ENCODE measurements at regions not wholly inside any gene's neighbourhood (a gene's known extent, or its start where the extent isn't known, plus 50 kb on each side); places are given as distances from the start of the nearest gene placed in this dataset.
A peak's percentile ranks its signal among the peaks of the same experiment; 100 is the strongest.

- no peak for DNase-seq
Observed at GRCh38 chr9:69955536-69956355, 87.9 kb upstream of the MAMDC2 start.

- no peak for DNase-seq
Observed at GRCh38 chr9:69961843-69962242, 81.8 kb upstream of the MAMDC2 start.

DNA sequence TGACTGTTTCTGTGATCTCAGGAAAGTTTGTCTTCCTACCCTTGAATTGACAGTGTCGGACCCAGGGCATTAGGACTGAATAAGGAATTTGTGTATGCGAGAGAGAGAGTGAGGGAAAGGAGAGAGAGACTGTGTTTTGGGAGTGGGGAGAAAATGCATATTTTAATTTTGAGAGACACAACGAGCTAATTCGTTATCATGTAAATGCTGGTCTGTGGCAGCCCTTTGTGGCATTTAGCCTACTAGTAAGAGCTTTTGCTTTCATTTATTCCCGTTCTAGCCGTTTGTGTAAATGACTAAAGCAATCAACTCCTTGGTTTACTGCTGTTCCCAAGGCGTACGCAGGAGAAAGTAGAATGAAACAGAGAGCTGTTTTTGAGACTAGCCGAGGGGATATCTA, 79.8 kb upstream of the MAMDC2 start:
- no peak for DNase-seq

DNA sequence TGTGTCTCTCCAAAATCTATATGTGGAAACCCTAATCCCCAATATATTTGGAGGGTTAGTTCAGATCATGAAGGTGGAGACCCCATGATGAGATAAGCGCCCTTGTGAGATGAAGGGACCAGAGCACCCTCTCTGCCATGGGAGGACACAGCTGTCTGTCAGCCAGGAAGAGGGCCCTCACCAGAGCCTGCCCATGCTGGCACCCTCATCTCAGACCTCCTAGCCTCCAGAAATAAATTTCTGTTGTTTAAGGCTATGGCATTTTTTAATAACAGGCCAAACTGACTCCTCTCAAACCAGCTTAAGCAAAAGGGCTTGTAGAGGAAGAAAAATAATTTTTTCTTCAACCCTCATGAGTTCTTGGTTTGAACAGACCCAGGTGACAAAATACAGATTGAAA, 79.2 kb upstream of the MAMDC2 start:
- no peak for DNase-seq

DNA sequence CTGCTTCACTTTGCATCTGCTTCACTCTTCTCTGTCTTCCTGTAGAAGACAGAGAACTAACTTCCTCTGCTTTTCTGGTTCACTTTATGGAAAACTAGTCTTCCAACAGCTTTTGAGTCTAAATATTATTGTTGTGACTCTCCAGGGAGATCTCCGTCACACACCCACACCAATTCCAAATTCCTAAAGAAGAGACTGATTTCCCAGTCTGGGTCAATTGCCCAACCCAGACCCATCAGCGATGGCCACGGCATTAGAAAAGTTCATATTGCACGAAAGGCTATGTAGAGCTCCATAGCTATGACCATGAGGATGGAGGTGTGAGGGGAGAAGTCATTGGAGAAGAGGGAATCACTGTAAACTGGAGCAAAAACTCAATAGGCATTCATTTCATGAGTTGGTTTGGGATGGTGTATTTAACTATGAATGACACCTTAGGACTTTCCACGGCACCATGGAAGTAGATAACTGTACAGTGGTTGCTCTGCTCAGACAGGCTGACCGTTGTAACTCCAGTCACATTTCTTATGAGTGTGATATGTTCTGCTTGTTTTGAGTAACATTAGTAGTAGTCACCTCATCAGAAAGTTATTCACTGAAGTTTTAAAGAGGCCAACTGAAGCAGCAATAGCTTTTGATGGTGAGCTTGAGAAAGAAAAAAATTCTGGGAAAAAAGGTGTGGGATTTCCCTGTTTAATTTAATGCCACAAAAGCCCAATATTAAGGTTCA, 78.1 kb upstream of the MAMDC2 start:
- DNase-seq, result no peak

DNA sequence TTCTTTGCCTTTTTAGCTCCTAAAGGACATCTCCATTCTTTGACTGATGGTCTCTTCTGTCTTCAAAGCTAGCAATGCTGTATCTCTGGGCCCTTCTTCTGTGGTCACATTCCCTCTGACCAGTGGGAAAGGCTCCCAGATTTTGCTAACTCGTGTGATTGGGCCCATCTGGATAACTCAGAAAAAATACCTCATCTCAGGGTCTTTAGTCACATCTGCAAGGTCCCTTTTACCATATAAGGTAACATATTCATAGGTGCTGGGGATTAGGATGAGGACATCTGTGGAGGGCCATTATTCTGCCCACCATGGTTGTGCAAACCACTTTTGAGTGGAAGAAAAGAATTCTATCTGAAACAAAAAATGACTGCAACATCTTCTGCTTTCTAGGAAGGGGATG, 76.3 kb upstream of the MAMDC2 start:
- DNase-seq, result no peak

DNA sequence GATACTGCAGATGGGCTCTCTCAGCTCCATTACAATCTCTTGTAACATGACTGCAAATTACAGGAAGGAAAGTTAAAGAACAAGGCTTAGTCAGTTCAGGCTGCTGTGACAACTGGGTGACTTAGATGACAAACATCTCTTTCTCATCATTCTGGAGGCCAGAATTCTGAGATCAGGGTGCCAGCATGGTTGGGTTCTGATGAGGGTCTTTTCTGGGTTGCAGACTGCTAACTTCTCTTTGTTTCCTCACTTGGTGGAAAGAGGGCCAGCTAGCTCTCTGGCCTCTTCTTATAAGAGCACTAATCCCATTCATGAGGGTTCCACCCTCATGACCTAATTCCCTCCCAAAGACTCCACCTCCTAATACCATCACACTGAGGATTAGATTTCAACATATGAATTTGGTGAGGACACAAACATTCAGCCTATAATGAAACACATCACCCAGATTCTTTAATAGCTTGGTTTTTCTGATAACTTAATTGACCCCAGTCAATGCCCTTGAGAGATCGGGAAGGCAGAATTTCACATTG, 73.6 kb upstream of the MAMDC2 start:
- DNase-seq, result no peak

DNA sequence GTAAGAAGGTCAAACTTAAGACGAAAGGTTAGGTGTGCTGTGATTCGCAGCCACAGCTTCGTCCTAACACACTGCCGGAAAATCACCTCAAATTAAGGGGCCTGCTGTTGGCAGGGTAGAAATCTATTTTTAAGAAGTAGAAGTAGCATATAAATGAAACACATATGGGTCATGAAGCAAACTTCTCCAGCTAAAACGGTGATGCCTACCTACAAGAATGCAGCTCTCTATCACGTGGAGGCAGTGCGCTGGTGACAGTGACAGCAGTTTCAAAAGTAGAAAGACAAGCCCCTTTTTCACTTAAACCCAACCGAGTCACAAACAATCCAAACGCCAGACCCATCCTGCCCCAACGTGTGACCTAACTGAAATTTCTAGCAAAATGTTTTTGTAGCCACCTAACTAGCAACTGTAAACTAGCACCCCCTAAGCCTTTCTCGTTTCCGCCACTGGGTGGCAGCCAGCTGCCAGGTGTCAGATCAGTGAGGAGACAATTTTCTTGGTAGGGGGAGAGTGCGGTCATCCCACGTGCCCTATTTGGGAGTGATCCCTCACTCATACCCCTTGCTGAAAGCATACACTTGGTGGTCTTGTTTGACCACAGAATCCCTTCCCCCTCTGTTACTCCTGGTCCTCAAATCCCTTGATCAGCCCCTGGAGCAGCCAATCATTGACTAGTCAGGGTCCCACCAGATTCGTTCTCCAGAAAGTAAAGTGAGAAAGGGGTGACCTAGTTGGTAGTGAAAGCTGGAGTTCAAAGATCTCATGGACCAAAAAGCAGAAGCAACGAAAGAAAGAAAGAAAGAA, 71.8 kb upstream of the MAMDC2 start:
- DNase-seq, result peak in 1 of 4 experiments; percentile 1

- no peak for DNase-seq
Observed at GRCh38 chr9:69975681-69976080, 68.0 kb upstream of the MAMDC2 start.

GRCh38 chr9:69976152-69976551, 67.5 kb upstream of the MAMDC2 start:
- DNase-seq, result no peak

DNA sequence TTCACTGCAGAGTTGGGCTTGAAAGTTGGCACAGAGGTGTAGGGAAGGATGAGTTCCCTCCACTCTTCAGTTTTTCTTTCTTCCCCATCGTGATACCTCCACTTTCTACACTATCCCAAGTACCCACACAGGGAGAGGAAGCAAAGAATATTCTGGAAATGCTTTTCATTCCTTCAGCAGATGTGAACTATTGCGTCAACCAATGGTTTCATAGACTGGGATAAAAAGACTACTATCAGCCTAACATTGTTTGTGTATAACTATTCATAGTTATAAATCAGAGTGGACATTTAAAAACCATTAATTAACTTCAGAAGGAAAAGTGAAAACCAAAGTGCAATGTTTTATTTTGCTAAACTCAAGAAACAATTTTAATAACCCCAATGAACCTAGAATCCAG, 63.6 kb upstream of the MAMDC2 start:
- DNase-seq, result no peak

DNA sequence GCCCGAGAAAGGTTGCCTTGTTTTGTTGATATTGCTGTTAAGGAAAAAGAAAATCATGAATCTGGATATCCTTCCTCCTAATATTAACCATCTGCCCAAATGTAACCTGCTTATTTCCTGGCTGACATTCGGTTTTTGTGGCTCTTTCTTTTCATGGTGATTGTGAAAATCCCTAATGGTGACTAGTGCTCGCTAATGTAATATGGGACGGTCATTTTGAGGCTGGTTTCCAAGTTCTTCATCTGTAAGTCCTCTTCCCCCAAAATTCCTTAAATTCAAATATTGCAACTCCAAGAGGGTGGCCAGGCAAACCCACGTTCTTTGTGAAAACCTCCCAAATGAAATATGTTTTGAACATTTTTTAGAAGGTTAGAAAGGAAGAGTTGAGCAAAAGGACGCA, 63.1 kb upstream of the MAMDC2 start:
- DNase-seq, result no peak

GRCh38 chr9:69981686-69982445, 61.8 kb upstream of the MAMDC2 start:
- DNase-seq, result no peak

GRCh38 chr9:69984831-69985230, 58.8 kb upstream of the MAMDC2 start:
- DNase-seq, result no peak

DNA sequence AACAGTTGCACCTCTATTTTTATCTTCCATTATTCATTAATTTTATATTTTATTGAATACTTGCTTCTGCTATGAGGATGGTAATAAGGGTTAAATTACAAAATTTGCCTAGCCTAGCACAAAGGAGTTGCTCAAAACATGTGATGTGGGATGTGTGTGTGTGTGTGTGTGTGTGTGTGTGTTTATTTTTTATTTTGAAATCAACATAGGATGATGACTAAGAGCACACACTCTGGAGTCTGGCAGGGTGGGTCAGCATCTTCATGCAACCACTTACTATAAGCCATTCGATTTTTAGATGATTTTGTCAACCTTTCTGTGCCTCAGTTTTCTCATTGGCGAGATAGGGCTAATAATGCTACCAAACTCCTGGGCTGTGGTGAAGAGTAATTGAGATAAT, 57.7 kb upstream of the MAMDC2 start:
- DNase-seq, result no peak

DNA sequence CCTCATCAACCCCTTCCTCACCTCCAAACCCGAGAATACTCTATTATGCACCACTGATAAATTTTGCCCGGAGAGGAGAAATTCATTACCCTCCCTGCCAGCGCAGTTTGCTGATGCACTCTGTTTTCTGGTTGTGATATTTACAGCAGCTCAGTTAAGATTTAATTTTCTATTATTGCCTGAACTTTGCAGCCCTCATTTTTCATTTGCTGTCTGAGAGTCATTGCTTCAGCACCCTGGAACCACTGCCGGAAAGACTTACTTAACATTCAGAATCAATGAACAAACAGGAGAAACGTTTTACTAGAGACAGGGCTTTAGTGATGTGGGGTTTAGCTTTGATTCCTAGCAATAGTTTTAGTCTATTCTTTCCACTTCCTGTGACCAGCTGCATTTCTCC, 56.7 kb upstream of the MAMDC2 start:
- no peak for DNase-seq

- DNase-seq, result no peak
Observed at GRCh38 chr9:69987457-69987856, 56.2 kb upstream of the MAMDC2 start.

DNA sequence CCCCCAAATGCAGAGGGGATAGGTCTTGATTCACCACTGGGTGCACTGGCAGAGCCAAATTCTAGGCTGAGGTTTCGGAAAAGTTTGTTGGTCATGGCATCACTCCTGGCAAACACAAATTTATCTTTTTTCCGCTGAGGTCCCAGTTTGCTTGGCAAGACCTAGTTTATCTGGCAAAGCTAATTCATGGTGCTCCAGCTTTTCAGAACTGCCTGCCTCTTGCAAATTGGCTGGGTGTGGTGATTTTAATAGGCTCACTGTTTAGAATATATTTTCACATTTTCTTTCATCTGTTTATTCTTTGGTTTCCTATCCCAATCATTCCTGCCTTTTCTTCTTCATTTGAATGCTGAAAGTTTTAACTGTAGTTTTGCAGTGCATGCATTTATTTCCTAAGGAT, 50.5 kb upstream of the MAMDC2 start:
- DNase-seq, result no peak
